Hepatic stellate cell (primary cell): ENCODE measurements at regions not wholly inside any gene's neighbourhood (a gene's known extent, or its start where the extent isn't known, plus 50 kb on each side); places are given as distances from the start of the nearest gene placed in this dataset.
A peak's percentile ranks its signal among the peaks of the same experiment; 100 is the strongest.

Experiments used
- DNase-seq: peaks from one replicate; pipeline ENCODE4 v3.0.0; 2011; ENCODE audit warnings: low spot score

DNA sequence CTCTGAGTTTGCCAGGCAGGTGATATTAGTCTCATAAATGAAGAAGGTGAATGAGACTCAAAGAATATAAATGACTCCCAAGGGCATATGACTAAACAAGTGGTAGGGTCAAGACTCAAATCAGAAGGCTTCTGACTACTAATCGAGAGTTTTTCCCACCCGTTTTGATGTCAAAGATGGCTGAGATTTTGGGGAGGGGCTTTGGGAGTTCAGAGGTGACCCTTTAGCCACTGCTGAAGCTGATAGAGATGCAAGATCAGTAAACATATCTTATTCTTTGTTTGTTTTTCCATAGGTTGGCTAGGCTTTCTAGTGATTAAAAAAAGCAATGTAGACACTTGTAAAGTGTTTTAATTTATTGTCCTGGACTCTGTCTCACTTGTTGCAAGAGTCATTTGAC, 239.6 kb upstream of the PLEKHG7 start:
- no peak for DNase-seq

- no peak for DNase-seq
These were observed 240.3 kb upstream of the PLEKHG7 start for GRCh38 chr12:92462527-92462926.

- DNase-seq = no peak
These were observed 240.7 kb upstream of the PLEKHG7 start for GRCh38 chr12:92462049-92462448.

GRCh38 chr12:92459850-92460249, 242.9 kb upstream of the PLEKHG7 start:
- DNase-seq = no peak

DNA sequence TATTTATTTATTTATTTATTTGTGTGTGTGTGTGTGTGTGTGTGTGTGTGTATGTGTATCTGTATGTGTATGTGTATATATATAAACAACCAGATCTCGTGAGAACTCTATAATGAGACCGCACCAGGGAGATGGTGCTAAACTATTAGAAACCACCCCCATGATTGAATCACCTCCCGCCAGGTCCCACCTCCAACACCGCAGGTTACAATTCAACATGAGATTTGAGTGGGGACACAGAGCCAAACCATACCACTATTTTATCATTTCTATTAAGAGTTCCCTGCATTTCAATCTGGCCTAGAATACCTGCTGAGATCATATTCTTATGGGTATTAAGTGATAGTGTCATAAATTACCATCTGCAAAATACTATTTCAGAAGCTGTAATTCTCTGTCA, 243.8 kb upstream of the PLEKHG7 start:
- no peak for DNase-seq

GRCh38 chr12:92457458-92458180, 245.2 kb upstream of the PLEKHG7 start:
- no peak for DNase-seq

GRCh38 chr12:92452763-92453162, 250.0 kb upstream of the PLEKHG7 start:
- no peak for DNase-seq

- DNase-seq = no peak
These were observed 256.7 kb upstream of the PLEKHG7 start for GRCh38 chr12:92446083-92446460.

GRCh38 chr12:92445253-92446082, 257.3 kb upstream of the PLEKHG7 start:
- no peak for DNase-seq

- no peak for DNase-seq
These were observed 258.0 kb upstream of the PLEKHG7 start for GRCh38 chr12:92444763-92445162.

- no peak for DNase-seq
These were observed 260.0 kb upstream of the PLEKHG7 start for GRCh38 chr12:92442782-92443181.

DNA sequence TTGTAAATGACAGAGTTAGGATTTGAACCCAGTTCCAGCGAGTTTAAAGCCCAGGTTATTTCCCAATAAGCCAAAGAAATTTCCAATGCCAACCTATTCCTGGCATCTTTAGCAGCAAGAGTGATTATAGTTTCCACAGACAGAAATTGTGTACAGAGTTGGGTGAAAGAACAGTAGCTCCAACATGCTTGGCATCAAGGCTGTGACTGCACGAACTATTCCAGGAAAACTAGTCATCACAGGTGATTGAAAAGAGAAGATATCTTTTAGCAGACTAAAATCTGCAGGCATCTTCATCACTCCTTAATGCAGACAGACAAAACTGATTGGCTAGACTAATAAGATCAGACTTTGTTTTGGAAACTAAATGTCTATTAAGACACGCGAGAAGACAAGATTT, 262.7 kb upstream of the PLEKHG7 start:
- no peak for DNase-seq

GRCh38 chr12:92439420-92439805, 263.4 kb upstream of the PLEKHG7 start:
- peak; percentile 11 for DNase-seq

DNA sequence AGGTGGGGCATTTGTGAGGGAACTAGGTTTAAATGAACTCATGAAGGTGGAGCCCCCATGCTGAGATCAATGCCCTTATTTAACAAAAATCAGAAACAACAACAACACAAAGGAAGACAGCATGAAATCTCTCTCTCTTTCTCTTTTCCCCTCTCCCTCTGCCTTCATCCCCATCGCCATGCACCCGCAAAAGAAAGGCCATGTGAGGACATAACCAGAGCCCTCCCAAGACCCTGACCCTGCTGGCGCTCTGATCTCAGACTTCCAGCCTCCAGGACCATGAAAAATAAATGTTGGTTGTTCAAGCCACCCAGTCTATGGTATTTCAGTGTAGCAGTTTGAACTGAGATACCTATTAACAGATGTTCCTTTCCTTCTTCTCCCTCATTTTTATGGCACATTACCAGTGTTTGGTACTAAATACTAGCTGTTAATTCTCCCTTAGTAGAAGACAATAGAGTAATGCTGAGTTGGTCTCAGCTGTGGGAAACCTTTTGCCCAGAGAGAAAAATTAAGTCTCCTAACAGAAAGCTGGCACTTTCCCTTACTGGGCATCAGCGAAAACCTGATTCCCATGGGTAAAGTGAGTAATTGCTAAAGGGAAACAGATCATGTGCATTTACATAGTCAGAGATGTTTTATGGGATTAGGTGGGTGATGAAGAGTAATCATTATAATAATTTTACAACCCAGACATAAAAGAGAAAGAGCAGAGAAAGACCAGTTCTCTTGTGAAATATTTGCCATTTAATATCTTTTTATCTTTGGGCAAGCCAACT, 264.0 kb upstream of the PLEKHG7 start:
- no peak for DNase-seq

- no peak for DNase-seq
These were observed 265.3 kb upstream of the PLEKHG7 start for GRCh38 chr12:92437452-92437851.

- no peak for DNase-seq
These were observed 265.9 kb upstream of the PLEKHG7 start for GRCh38 chr12:92436856-92437255.

- no peak for DNase-seq
These were observed 268.2 kb upstream of the PLEKHG7 start for GRCh38 chr12:92434607-92435025.

- DNase-seq = no peak
These were observed 269.9 kb upstream of the PLEKHG7 start for GRCh38 chr12:92432724-92433441.

DNA sequence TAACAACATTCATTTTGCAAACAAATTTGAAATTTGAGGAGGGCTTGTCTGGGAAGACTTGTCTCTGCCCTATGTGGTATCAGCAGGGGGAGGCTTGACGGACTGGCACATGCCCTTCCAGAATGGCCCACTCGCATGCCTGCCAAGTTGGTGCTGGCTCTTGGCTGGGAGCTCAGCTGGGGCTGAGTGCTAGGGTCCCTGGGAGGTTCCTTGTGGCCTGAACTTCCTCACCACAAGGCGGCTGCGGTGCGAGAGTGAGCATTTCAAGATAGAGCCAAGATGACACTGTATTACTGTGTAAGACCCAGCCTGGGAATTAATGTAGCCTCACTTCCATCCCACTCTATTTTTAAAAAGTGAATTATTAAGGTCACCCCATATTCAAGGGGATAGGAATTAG, 271.6 kb upstream of the PLEKHG7 start:
- no peak for DNase-seq

DNA sequence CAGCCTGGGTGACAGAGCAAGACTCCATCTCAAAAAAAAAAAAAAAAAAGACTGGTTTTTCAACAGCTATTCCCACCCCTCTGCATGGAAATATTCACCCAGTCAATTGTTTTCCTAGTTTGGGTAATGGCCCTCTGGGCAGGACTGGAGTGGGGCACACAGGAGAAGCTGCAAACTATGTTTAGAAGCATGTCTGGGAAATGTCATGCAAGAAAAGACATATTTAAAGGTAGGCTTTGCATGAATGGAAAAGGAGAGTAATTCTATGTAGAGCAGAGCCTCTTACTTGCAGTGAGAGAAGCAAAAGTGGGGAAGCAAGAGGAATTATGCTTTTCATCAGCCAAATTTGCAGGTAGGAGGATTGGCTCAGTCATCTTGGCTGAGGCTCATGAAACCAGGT, 276.5 kb upstream of the PLEKHG7 start:
- DNase-seq = no peak

- DNase-seq = no peak
These were observed 277.6 kb upstream of the PLEKHG7 start for GRCh38 chr12:92425165-92425564.

GRCh38 chr12:92424338-92424737, 278.5 kb upstream of the PLEKHG7 start:
- peak; percentile 4 for DNase-seq
